ENCODE measurements at regions not wholly inside any gene's neighbourhood (a gene's known extent, or its start where the extent isn't known, plus 50 kb on each side); places are given as distances from the start of the nearest gene placed in this dataset.

- H3K4me1 ChIP-seq: peaks cover 0 to 16% (median 9%) of the 10 kb centered on the region in 4 donors
- no peak overlapping the region for H3K27ac ChIP-seq
- H3K9me3 ChIP-seq: no peaks in the 10 kb centered on the region
- no peak for TF ChIP-seq POLR2AphosphoS5 (IDR thresholded peaks at IDR 0.05)
- no peak for TF ChIP-seq EP300 (IDR thresholded peaks at IDR 0.05)
- TF ChIP-seq, protein P1, sequence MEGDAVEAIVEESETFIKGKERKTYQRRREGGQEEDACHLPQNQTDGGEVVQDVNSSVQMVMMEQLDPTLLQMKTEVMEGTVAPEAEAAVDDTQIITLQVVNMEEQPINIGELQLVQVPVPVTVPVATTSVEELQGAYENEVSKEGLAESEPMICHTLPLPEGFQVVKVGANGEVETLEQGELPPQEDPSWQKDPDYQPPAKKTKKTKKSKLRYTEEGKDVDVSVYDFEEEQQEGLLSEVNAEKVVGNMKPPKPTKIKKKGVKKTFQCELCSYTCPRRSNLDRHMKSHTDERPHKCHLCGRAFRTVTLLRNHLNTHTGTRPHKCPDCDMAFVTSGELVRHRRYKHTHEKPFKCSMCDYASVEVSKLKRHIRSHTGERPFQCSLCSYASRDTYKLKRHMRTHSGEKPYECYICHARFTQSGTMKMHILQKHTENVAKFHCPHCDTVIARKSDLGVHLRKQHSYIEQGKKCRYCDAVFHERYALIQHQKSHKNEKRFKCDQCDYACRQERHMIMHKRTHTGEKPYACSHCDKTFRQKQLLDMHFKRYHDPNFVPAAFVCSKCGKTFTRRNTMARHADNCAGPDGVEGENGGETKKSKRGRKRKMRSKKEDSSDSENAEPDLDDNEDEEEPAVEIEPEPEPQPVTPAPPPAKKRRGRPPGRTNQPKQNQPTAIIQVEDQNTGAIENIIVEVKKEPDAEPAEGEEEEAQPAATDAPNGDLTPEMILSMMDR (IDR thresholded peaks at IDR 0.05): no peak
- no peak for TF ChIP-seq POLR2A (IDR thresholded peaks at IDR 0.05)
- 33 to 60% methylated on average over 2 of the region's 2 CpGs for WGBS, 2 donors
- H3K36me3 ChIP-seq: no peaks in the 10 kb centered on the region
- no peak overlapping the region for H3K4me3 ChIP-seq
- ATAC-seq (ENCODE audit: low FRiP score in 2 of 2): no peak
- H3K27me3 ChIP-seq: no peaks in the 10 kb centered on the region
- no peak for DNase-seq
Measured at GRCh38 chr9:115209601-115210306, 91.8 kb upstream of the TNC start.

GRCh38 chr9:115210699-115211098 is 92.7 kb upstream of the TNC start:
- TF ChIP-seq, protein P1 (IDR thresholded peaks at IDR 0.05): no peak
- TF ChIP-seq EP300 (IDR thresholded peaks at IDR 0.05) (no peak), POLR2AphosphoS5 (IDR thresholded peaks at IDR 0.05) (no peak)
- Histone ChIP-seq H3K4me1 (peaks cover 0 to 16% (median 9%) of the 10 kb centered on the region in 4 donors), H3K36me3 (no peaks in the 10 kb centered on the region), H3K27me3 (no peaks in the 10 kb centered on the region), H3K27ac (no peak overlapping the region), H3K9me3 (no peaks in the 10 kb centered on the region), H3K4me3 (no peak overlapping the region)
- no peak for DNase-seq
- no peak for ATAC-seq (ENCODE audit: low FRiP score in 2 of 2)
- 82 to 98% methylated on average over 2 of the region's 2 CpGs for WGBS, 2 donors

DNA sequence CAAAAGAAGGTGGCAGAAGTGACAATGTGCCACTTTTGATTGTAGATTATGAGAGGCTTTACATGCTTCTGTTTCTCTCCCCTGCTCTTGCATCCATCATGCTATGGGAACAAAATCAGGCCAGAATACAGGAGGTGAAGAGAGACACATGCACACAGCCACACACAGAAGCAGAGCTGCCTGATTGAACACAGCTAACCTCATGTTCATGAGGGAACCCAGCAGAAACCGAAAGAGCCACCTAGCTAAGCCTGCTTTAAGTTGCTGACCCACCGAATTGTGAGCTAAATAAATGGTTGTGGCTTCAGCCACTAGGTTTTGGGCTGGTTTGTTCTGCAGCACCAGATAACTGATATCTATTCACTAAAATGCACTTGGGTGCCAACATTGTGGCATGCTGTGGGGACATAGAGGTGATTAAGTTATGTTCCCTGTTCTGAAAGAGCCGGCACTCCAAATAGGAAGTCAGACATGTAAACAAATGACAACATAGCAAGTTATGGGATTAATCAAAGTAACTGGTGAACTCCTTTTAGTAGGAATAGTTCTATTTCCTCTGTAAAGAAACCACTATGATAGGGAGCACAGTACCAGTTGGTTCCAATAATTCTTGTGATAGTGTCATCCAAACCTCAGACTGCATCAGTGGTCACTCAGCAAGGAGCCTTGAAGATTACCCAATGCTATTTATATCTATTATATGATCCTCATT is 93.6 kb upstream of the TNC start:
- 29 to 34% methylated on average over 3 of the region's 3 CpGs for WGBS, 2 donors
- Histone ChIP-seq H3K4me1 (peaks cover 0 to 16% (median 9%) of the 10 kb centered on the region in 4 donors), H3K27me3 (no peaks in the 10 kb centered on the region), H3K36me3 (no peaks in the 10 kb centered on the region), H3K27ac (no peak overlapping the region), H3K9me3 (no peaks in the 10 kb centered on the region), H3K4me3 (no peak overlapping the region)
- TF ChIP-seq EP300 (IDR thresholded peaks at IDR 0.05) (no peak), POLR2A (IDR thresholded peaks at IDR 0.05) (no peak), POLR2AphosphoS5 (IDR thresholded peaks at IDR 0.05) (no peak)
- TF ChIP-seq, protein P1 (IDR thresholded peaks at IDR 0.05): no peak
- DNase-seq: no peak
- ATAC-seq (ENCODE audit: low FRiP score in 2 of 2): peak in 1 of 2 donors; percentile 75

DNA sequence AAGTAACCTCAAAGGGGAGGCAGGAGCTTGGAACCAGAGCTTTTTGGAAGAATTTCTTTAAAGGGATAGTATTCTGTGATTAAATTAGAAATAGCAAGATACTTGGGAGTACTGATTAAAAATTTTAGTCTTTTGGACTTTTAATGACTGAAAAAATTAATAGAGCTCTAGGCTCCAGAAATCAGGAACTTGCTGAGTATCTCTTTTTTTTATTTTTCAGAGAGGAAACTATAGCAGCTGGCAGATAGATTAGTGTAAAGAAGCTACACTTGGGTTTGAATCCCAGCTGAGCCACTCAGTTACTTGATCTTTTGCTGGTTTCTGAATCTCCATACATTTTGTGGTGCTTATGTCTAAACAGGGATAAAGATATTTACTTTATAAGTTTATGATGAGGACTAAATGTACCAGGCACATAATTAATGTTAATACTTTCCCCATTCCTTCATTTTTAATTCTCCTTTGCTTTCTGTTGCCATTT is 94.2 kb upstream of the TNC start:
- no peak overlapping the region for H3K27ac ChIP-seq

More for the DNA sequence above, 94.2 kb upstream of the TNC start:
- H3K4me3 ChIP-seq: no peak overlapping the region
- no peaks in the 10 kb centered on the region for H3K36me3 ChIP-seq
- peaks cover 0 to 16% (median 9%) of the 10 kb centered on the region in 4 donors for H3K4me1 ChIP-seq
- DNase-seq (no peak), ATAC-seq (ENCODE audit: low FRiP score in 2 of 2) (no peak)
- TF ChIP-seq, protein P1 (IDR thresholded peaks at IDR 0.05): no peak
- TF ChIP-seq POLR2AphosphoS5 (IDR thresholded peaks at IDR 0.05) (no peak), POLR2A (IDR thresholded peaks at IDR 0.05) (no peak), EP300 (IDR thresholded peaks at IDR 0.05) (no peak)
- no peaks in the 10 kb centered on the region for H3K27me3 ChIP-seq
- no peaks in the 10 kb centered on the region for H3K9me3 ChIP-seq

Data from upper lobe of left lung (tissue), 6 donors.